IMR-90 (cell line): ENCODE measurements at regions not wholly inside any gene's neighbourhood (a gene's known extent, or its start where the extent isn't known, plus 50 kb on each side); places are given as distances from the start of the nearest gene placed in this dataset.

Source experiments
- ATAC-seq: fragments of 200-7000 bp; cut with Tn5 transposase; 2 replicates; pipeline ENCODE4 v1.9.1; 2020; ENCODE audit warnings: low read depth, mild to moderate bottlenecking, moderate library complexity
- BruUV-seq: library from RNA; stranded (reverse); fragments of 400-500 nt; replicated peaks from 2 replicates; lab custom pipeline; 2021; lab: Mats Ljungman, UMichigan
- CTCF ChIA-PET: fragments of 300-600 bp; formaldehyde crosslinking; extraction: SDS; loops from one replicate; lab custom pipeline; 2021; ENCODE audit warnings: antibody characterized with exemption; lab: Yijun Ruan, JAX
- POLR2A ChIA-PET: fragments of 300-600 bp; sonication (Branson Sonifier 250); formaldehyde crosslinking; loops from one replicate; lab custom pipeline; 2022; ENCODE audit warnings: antibody characterized with exemption; ENCODE audit not compliant: unreplicated experiment; lab: Charles Lee
- DNase-seq: peaks from one replicate; pipeline ENCODE4 v3.0.0; 2013
- H2AFZ ChIP-seq: replicated peaks from 2 replicates; pipeline ENCODE3; 2013; ENCODE audit warnings: low read length, mild to moderate bottlenecking; ENCODE audit not compliant: poor library complexity
- H2AK5ac ChIP-seq: 2 replicates; pipeline ENCODE4 v1.6.1; 2013; ENCODE audit warnings: low read depth, low read length, inconsistent platforms
- H2AK9ac ChIP-seq: replicated peaks from 2 replicates; pipeline ENCODE3; 2013; ENCODE audit warnings: mild to moderate bottlenecking, low read depth, low read length, moderate library complexity; ENCODE audit not compliant: poor library complexity
- H2BK120ac ChIP-seq: 2 replicates; pipeline ENCODE4 v1.6.1; 2013; ENCODE audit warnings: low read depth, low read length, inconsistent platforms
- H2BK15ac ChIP-seq: 3 replicates; pipeline ENCODE4 v1.6.1; 2013; ENCODE audit warnings: low read depth, low read length, inconsistent platforms
- H2BK20ac ChIP-seq: 2 replicates; pipeline ENCODE4 v1.6.1; 2013; ENCODE audit warnings: low read depth, mild to moderate bottlenecking, inconsistent platforms, low read length, moderate library complexity
- H2BK5ac ChIP-seq: 2 replicates; pipeline ENCODE4 v1.6.1; 2013; ENCODE audit warnings: mild to moderate bottlenecking, low read depth, low read length, inconsistent platforms; ENCODE audit not compliant: poor library complexity, severe bottlenecking
- H3K14ac ChIP-seq: replicated peaks from 2 replicates; pipeline ENCODE4 v1.6.1; 2013; ENCODE audit warnings: low read depth, low read length, inconsistent platforms
- H3K18ac ChIP-seq: 2 replicates; pipeline ENCODE4 v1.6.1; 2013; ENCODE audit warnings: low read depth, low read length, control low read depth
- H3K23ac ChIP-seq: 2 replicates; pipeline ENCODE4 v1.6.1; 2013; ENCODE audit warnings: low read depth, low read length, inconsistent platforms
- H3K27ac ChIP-seq: 2 replicates; pipeline ENCODE4 v1.5.1; 2013; ENCODE audit warnings: mild to moderate bottlenecking, control low read depth, low read length; ENCODE audit not compliant: insufficient read depth
- H3K27me3 ChIP-seq: 2 replicates; pipeline ENCODE4 v1.6.1; 2013; ENCODE audit warnings: low read length; ENCODE audit not compliant: control insufficient read depth, insufficient read depth
- H3K36me3 ChIP-seq: 2 replicates; pipeline ENCODE4 v1.6.1; 2013; ENCODE audit warnings: low read length, mixed read lengths; ENCODE audit not compliant: control insufficient read depth, insufficient read depth
- H3K4ac ChIP-seq: 2 replicates; pipeline ENCODE4 v1.6.1; 2013; ENCODE audit warnings: low read depth, low read length, inconsistent platforms
- H3K4me1 ChIP-seq: 2 replicates; pipeline ENCODE4 v1.6.1; 2013; ENCODE audit warnings: low read length, mixed read lengths; ENCODE audit not compliant: control insufficient read depth, insufficient read depth
- H3K4me2 ChIP-seq: 2 replicates; pipeline ENCODE4 v1.6.1; 2013; ENCODE audit warnings: low read depth, mild to moderate bottlenecking, control low read depth, low read length, moderate library complexity
- H3K4me3 ChIP-seq: 2 replicates; pipeline ENCODE4 v1.5.1; 2013; ENCODE audit warnings: low read depth, mild to moderate bottlenecking, control low read depth, low read length, moderate library complexity; ENCODE audit not compliant: insufficient read depth
- H3K56ac ChIP-seq: 2 replicates; pipeline ENCODE4 v1.6.1; 2013; ENCODE audit warnings: low read length, inconsistent platforms; ENCODE audit not compliant: insufficient read depth; ENCODE audit errors: extremely low read depth
- H3K79me1 ChIP-seq, 2 experiments: 2 replicates each; pipeline ENCODE4 v1.6.1; 2013; ENCODE audit warnings: low read length in 2 of 2, inconsistent platforms in 1 of 2, low read depth in 1 of 2
- H3K9ac ChIP-seq: 2 replicates; pipeline ENCODE4 v1.6.1; 2013; ENCODE audit warnings: low read depth, low read length, control low read depth
- H3K9me1 ChIP-seq: 2 replicates; pipeline ENCODE4 v1.6.1; 2013; ENCODE audit warnings: low read length, inconsistent platforms; ENCODE audit not compliant: insufficient read depth
- H3K9me3 ChIP-seq: 2 replicates; pipeline ENCODE4 v1.6.1; 2013; ENCODE audit warnings: low read length; ENCODE audit not compliant: control insufficient read depth, insufficient read depth
- H4K20me1 ChIP-seq: 2 replicates; pipeline ENCODE4 v1.6.1; 2013; ENCODE audit warnings: low read length, inconsistent platforms; ENCODE audit not compliant: insufficient read depth
- H4K5ac ChIP-seq: 2 replicates; pipeline ENCODE4 v1.6.1; 2013; ENCODE audit warnings: mild to moderate bottlenecking, low read depth, low read length, control low read depth
- H4K8ac ChIP-seq, 2 experiments: 2 replicates each; pipeline ENCODE4 v1.6.1; 2013; ENCODE audit warnings: low read depth in 2 of 2, low read length in 2 of 2, control low read depth in 1 of 2, inconsistent platforms in 1 of 2
- H4K91ac ChIP-seq: 2 replicates; pipeline ENCODE4 v1.6.1; 2013; ENCODE audit warnings: low read depth, low read length, inconsistent platforms; ENCODE audit not compliant: insufficient read depth
- BHLHE40 ChIP-seq: fragments of 150-350 bp; IDR thresholded peaks from 2 replicates; pipeline ENCODE4 v1.6.1; 2016; ENCODE audit warnings: mild to moderate bottlenecking, low read depth, low read length
- CEBPB ChIP-seq: IDR thresholded peaks from 2 replicates; pipeline ENCODE4 v1.6.1; 2012; ENCODE audit warnings: low read depth, low read length, improper control_type of control experiment
- CHD1 ChIP-seq: IDR thresholded peaks from 2 replicates; pipeline ENCODE4 v1.6.1; 2012; ENCODE audit warnings: low read depth, low read length, improper control_type of control experiment
- FOS ChIP-seq: fragments of 150-350 bp; IDR thresholded peaks from 2 replicates; pipeline ENCODE4 v1.6.1; 2016; ENCODE audit warnings: low read depth, low read length
- MAFK ChIP-seq: IDR thresholded peaks from 2 replicates; pipeline ENCODE4 v1.6.1; 2012; ENCODE audit warnings: low read depth, low read length, improper control_type of control experiment
- MAZ ChIP-seq: IDR thresholded peaks from 2 replicates; pipeline ENCODE4 v1.6.1; 2012; ENCODE audit warnings: low read depth, mild to moderate bottlenecking, low read length, improper control_type of control experiment, moderate library complexity, borderline replicate concordance
- MXI1 ChIP-seq: IDR thresholded peaks from 2 replicates; pipeline ENCODE4 v1.6.1; 2012; ENCODE audit warnings: low read depth, mild to moderate bottlenecking, low read length, moderate library complexity, borderline replicate concordance
- NFE2L2 ChIP-seq: fragments of 150-350 bp; IDR thresholded peaks from 2 replicates; pipeline ENCODE4 v1.6.1; 2016; ENCODE audit warnings: low read depth, mild to moderate bottlenecking, low read length
- POLR2A ChIP-seq: IDR thresholded peaks from 2 replicates; pipeline ENCODE4 v1.6.1; 2012; ENCODE audit warnings: mild to moderate bottlenecking, low read depth, low read length
- RAD21 ChIP-seq: IDR thresholded peaks from 2 replicates; pipeline ENCODE4 v1.6.1; 2012; ENCODE audit warnings: low read length, improper control_type of control experiment
- RCOR1 ChIP-seq: IDR thresholded peaks from 2 replicates; pipeline ENCODE4 v1.6.1; 2012; ENCODE audit warnings: mild to moderate bottlenecking, low read length, improper control_type of control experiment; ENCODE audit not compliant: insufficient replicate concordance
- RFX5 ChIP-seq: IDR thresholded peaks from 2 replicates; pipeline ENCODE4 v1.8.0; 2012; ENCODE audit warnings: low read depth, mild to moderate bottlenecking, low read length, moderate library complexity
- SMC3 ChIP-seq: fragments of 150-350 bp; IDR thresholded peaks from 2 replicates; pipeline ENCODE4 v1.6.1; 2016; ENCODE audit warnings: low read depth, mild to moderate bottlenecking, antibody characterized with exemption, low read length, moderate library complexity
- WGBS, 2 experiments: methylation state at CpG; one replicate each; pipeline versions ENCODE4 v1.1.5 to v1.1.7; 2013; ENCODE audit warnings: missing lambda C conversion rate in 2 of 2; ENCODE audit not compliant: insufficient read length in 1 of 2; ENCODE audit errors: extremely low coverage in 2 of 2; 5-methylcytosine and 5-hydroxymethylcytosine counted together
- dilution Hi-C: fragments of 300-500 bp; cut with HindIII; formaldehyde crosslinking; loops from one replicate; pipeline ENCODE4 v1.14.3; 2018; ENCODE audit warnings: low sequenced_read_pairs; ENCODE audit not compliant: unreplicated experiment
- in situ Hi-C: fragments of 300-500 bp; cut with MboI; formaldehyde crosslinking; loops from 3 replicates; pipeline ENCODE4 v1.14.3; 2019; ENCODE audit warnings: low sequenced_read_pairs, inconsistent platforms, mixed read lengths
- intact Hi-C: fragments of 100-400 bp; cut with micrococcal nuclease; formaldehyde crosslinking; loops from 2 replicates; pipeline ENCODE4 v1.10.0; 2022
- TF ChIP-seq, protein P1 (sequence below): fragments of 150-350 bp; IDR thresholded peaks from 2 replicates; pipeline ENCODE4 v1.6.1; 2017; ENCODE audit warnings: mild to moderate bottlenecking, antibody characterized with exemption, low read length, low read depth
- TF ChIP-seq, protein P2 (sequence below): fragments of 150-350 bp; IDR thresholded peaks from 2 replicates; pipeline ENCODE4 v1.6.1; 2016; ENCODE audit warnings: low read depth, mild to moderate bottlenecking, low read length, moderate library complexity, borderline replicate concordance
- TF ChIP-seq, protein P3 (sequence below): conservative IDR thresholded peaks from 2 replicates; pipeline ENCODE4 v1.5.1; 2012; ENCODE audit warnings: mild to moderate bottlenecking, low read depth, low read length, improper control_type of control experiment

DNA sequence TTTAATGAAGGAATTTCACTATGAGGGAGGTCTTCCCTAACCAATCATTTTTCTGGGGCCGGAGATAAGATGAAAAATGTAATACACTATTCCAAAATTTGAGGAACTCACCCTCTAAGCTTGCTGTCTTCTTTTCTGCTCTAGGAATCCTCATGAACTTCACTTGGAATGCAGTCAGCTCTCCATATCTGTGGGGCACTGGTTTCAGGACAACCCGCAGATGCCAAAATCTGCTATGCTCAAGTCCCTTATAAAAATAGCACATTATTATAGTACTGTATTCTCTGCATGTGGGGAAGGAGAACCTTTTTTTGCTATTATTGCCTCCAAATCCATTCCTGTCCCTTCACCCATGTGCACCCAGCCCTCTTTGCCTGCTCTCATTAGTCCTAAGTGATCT lies 146.0 kb downstream of the ABCA8 start:
- POLR2A ChIA-PET: no interaction called here
- Histone ChIP-seq H2AK5ac (no peak overlapping the region), H3K9me1 (no peaks in the 10 kb centered on the region), H4K8ac (no peak overlapping the region), H2AFZ (no peak overlapping the region), H4K91ac (no peak overlapping the region), H3K36me3 (no peaks in the 10 kb centered on the region), H3K4ac (no peak overlapping the region), H4K5ac (no peak overlapping the region), H3K56ac (no peak overlapping the region), H4K20me1 (no peaks in the 10 kb centered on the region), H2BK20ac (no peak overlapping the region), H3K9ac (no peak overlapping the region), H2BK120ac (no peak overlapping the region), H2BK15ac (no peak overlapping the region), H3K9me3 (peaks cover 3% of the 10 kb centered on the region; the same call in 1 of the 2 replicates), H3K79me1 (no peaks in the 10 kb centered on the region), H3K4me2 (no peak overlapping the region), H3K18ac (no peak overlapping the region), H3K14ac (no peak overlapping the region), H3K4me3 (no peak overlapping the region), H3K23ac (no peak overlapping the region), H3K27me3 (no peaks in the 10 kb centered on the region), H2BK5ac (no peak overlapping the region), H2AK9ac (no peak overlapping the region), H3K4me1 (peaks cover 3% of the 10 kb centered on the region; the same call in 1 of the 2 replicates), H3K27ac (no peak overlapping the region)
- DNase-seq: no peak
- dilution Hi-C loops: no loop called here
- TF ChIP-seq, protein P1, sequence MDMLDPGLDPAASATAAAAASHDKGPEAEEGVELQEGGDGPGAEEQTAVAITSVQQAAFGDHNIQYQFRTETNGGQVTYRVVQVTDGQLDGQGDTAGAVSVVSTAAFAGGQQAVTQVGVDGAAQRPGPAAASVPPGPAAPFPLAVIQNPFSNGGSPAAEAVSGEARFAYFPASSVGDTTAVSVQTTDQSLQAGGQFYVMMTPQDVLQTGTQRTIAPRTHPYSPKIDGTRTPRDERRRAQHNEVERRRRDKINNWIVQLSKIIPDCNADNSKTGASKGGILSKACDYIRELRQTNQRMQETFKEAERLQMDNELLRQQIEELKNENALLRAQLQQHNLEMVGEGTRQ: no peak
- TF ChIP-seq, protein P2, sequence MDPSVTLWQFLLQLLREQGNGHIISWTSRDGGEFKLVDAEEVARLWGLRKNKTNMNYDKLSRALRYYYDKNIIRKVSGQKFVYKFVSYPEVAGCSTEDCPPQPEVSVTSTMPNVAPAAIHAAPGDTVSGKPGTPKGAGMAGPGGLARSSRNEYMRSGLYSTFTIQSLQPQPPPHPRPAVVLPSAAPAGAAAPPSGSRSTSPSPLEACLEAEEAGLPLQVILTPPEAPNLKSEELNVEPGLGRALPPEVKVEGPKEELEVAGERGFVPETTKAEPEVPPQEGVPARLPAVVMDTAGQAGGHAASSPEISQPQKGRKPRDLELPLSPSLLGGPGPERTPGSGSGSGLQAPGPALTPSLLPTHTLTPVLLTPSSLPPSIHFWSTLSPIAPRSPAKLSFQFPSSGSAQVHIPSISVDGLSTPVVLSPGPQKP: no peak
- TF ChIP-seq MAFK (no peak), NFE2L2 (no peak), RFX5 (no peak), RAD21 (no peak), SMC3 (no peak), BHLHE40 (no peak), FOS (no peak), MAZ (no peak), RCOR1 (no peak), POLR2A (no peak), MXI1 (no peak), CHD1 (no peak), CEBPB (no peak)
- TF ChIP-seq, protein P3, sequence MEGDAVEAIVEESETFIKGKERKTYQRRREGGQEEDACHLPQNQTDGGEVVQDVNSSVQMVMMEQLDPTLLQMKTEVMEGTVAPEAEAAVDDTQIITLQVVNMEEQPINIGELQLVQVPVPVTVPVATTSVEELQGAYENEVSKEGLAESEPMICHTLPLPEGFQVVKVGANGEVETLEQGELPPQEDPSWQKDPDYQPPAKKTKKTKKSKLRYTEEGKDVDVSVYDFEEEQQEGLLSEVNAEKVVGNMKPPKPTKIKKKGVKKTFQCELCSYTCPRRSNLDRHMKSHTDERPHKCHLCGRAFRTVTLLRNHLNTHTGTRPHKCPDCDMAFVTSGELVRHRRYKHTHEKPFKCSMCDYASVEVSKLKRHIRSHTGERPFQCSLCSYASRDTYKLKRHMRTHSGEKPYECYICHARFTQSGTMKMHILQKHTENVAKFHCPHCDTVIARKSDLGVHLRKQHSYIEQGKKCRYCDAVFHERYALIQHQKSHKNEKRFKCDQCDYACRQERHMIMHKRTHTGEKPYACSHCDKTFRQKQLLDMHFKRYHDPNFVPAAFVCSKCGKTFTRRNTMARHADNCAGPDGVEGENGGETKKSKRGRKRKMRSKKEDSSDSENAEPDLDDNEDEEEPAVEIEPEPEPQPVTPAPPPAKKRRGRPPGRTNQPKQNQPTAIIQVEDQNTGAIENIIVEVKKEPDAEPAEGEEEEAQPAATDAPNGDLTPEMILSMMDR: no peak
- no peak for ATAC-seq
- BruUV-seq: no TSS peak
- no CpG with 5 or more reads among the region's 2 CpGs for WGBS, 2 experiments
- in situ Hi-C loops: no loop called here
- CTCF ChIA-PET: no interaction called here
- intact Hi-C loops: no loop called here
